ENCODE measurements at regions not wholly inside any gene's neighbourhood (a gene's known extent, or its start where the extent isn't known, plus 50 kb on each side); places are given as distances from the start of the nearest gene placed in this dataset.

DNA sequence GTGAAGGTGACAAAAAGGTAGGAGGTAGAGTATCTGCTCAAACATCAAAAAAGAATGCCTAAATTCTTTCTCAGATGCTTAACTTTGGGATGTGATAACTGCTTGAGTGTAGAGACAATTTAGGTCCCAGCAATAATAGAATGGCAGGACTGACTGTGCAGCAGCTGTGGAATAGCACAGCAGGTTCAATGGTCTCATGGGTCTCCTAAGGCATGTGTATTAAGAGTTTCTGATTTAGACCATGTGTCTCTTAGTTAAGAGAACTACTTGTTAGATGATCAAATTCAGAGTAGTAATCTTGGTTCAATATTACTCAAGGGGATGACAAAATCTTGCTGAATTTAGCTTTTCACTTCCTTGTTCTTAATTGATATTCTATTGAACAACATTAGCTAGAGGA lies 72.0 kb downstream of the ALX1 start:
- H3K4me3 ChIP-seq (ENCODE audit: low read depth, poor library complexity, severe bottlenecking), result no peak overlapping the region
- intact Hi-C loops (cut with DNase I; ENCODE audit: low total_unique reads), result no loop called here
- TF ChIP-seq POLR2A (IDR thresholded peaks at IDR 0.05), result no peak
- TF ChIP-seq, protein P1, sequence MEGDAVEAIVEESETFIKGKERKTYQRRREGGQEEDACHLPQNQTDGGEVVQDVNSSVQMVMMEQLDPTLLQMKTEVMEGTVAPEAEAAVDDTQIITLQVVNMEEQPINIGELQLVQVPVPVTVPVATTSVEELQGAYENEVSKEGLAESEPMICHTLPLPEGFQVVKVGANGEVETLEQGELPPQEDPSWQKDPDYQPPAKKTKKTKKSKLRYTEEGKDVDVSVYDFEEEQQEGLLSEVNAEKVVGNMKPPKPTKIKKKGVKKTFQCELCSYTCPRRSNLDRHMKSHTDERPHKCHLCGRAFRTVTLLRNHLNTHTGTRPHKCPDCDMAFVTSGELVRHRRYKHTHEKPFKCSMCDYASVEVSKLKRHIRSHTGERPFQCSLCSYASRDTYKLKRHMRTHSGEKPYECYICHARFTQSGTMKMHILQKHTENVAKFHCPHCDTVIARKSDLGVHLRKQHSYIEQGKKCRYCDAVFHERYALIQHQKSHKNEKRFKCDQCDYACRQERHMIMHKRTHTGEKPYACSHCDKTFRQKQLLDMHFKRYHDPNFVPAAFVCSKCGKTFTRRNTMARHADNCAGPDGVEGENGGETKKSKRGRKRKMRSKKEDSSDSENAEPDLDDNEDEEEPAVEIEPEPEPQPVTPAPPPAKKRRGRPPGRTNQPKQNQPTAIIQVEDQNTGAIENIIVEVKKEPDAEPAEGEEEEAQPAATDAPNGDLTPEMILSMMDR (IDR thresholded peaks at IDR 0.05), result no peak
- DNase-seq (ENCODE audit: low spot score in 2 of 2), result no peak

DNA sequence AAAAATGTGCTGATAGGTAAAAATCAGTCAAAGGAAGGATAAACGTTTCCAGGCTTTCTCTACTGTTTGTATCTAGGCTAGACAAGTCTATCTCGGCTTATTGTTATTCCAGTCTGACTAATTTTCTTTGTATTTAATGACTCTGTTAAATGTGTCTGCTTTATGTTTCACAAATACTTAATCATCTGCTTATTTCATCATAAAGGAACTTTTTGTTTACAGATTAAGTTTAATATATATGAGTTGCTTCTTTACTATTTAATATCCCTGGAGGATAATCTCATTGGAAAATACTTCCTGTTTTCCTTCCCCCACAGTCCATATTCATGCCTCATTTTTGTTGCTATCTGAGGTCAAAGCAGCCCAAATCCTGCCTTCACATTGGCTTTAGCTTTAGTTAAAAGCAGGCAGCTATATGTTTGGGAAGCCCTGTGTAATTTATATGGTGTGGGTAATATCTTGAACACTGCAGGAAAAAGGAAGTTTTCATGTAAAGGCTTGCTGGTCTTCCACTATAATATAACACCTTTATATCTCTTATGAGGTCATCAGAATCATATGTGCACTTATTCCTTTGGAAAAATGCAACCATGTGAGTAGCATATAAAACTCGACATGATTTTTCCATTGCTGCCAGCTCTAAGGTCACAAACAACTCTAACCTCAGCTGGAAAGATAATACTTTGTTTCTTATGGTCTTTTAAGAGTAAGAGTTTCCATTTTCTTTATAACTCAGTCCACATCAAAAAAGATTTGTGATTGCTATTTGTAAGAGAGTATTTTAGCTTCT lies 76.8 kb downstream of the ALX1 start:
- TF ChIP-seq, protein P1 (IDR thresholded peaks at IDR 0.05), result no peak
- no peak for TF ChIP-seq POLR2A (IDR thresholded peaks at IDR 0.05)
- 32 to 39% methylated on average over 3 of the region's 3 CpGs for WGBS, 2 donors
- no peak for DNase-seq (ENCODE audit: low spot score in 2 of 2)
- intact Hi-C loops (cut with DNase I; ENCODE audit: low total_unique reads), result no loop called here
- H3K4me3 ChIP-seq (ENCODE audit: low read depth, poor library complexity, severe bottlenecking), result no peak overlapping the region

DNA sequence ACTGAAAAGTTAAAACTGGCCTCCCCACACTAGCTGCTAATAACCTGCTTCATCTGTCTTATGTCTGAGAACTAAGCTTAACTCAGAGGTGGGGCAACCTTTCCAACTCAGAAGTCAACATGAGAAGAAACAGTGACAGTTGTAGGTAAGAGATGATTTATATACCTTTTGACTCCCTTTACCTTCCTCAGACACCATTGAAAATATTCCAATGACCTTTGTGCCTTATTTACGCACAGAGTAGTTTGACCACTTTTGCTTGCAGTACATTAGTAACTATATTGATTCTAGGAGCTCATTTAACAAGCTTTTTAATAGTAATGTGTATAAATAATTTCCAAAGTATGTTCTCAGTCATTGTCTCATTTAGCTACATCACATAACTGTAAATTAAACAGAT lies 77.6 kb downstream of the ALX1 start:
- no peak for TF ChIP-seq POLR2A (IDR thresholded peaks at IDR 0.05)
- TF ChIP-seq, protein P1 (IDR thresholded peaks at IDR 0.05), result no peak
- no peak overlapping the region for H3K4me3 ChIP-seq (ENCODE audit: low read depth, poor library complexity, severe bottlenecking)
- 84 to 94% methylated on average over 1 of the region's 1 CpG for WGBS, 2 donors
- no peak for DNase-seq (ENCODE audit: low spot score in 2 of 2)
- intact Hi-C loops (cut with DNase I; ENCODE audit: low total_unique reads), result no loop called here

DNA sequence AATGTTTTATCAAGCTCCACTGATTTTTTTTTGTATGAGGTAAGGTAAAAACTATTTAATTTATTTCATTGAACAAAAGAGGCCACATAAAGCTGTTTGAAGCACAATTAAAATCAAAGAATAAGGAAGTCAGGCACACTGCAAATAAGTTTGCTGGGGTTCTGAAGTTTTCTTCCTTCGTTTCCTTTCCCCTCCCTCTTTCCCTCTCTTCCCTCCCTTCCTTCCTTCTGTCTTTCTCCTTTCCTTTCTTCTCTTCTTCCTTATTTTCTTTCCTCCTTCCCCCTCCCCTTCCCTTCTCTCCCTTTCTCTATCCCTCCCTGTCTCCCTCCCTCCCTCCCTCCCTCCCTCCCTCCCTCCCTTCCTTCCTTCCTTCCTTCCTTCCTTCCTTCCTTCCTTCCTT lies 78.7 kb downstream of the ALX1 start:
- no peak for TF ChIP-seq POLR2A (IDR thresholded peaks at IDR 0.05)
- TF ChIP-seq, protein P1 (IDR thresholded peaks at IDR 0.05), result no peak
- no peak overlapping the region for H3K4me3 ChIP-seq (ENCODE audit: low read depth, poor library complexity, severe bottlenecking)
- no peak for DNase-seq (ENCODE audit: low spot score in 2 of 2)
- intact Hi-C loops (cut with DNase I; ENCODE audit: low total_unique reads), result no loop called here
- WGBS, 2 donors, result 23 to 24% methylated on average over 1 of the region's 1 CpG

DNA sequence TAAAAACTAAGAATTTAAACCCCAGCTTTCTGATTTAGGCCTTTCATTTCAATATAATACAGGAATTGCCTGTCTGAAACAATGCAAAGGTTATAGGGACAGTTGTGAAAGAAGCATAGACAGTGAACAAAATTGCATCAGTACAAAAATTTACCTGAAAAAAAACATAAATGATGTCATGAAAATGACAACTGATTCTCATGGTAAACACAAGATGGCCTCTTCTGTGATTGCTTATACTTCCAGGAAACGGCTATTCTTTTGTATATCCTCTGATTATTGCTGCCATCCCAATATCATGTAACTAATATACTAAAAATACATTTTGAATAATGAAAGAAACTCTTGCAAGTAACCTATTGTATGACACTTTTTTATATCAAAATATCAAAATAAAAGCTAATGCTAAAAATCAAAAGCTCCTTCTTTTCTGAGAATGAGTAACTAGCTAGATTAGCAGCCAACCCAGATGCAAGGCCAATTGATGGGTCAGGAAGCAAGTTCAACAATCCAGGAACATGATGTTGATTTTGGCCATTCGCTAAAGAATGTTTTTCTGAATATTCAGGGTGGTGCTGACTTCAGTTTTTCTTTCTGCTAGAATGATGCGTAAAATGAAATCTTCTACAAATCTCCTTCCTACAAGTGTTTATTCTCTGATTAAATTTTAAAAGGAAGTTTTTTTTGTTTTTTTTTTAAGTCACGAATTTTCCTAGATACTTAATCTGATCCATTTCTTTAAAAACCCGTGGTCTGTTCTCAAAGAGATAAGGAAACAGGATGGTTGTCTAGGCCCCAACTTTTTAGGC lies 83.6 kb downstream of the ALX1 start:
- H3K4me3 ChIP-seq (ENCODE audit: low read depth, poor library complexity, severe bottlenecking), result no peak overlapping the region
- WGBS, 2 donors, result 78% methylated on average over 5 of the region's 5 CpGs
- TF ChIP-seq POLR2A (IDR thresholded peaks at IDR 0.05), result no peak
- TF ChIP-seq, protein P1 (IDR thresholded peaks at IDR 0.05), result no peak
- intact Hi-C loops (cut with DNase I; ENCODE audit: low total_unique reads), result no loop called here
- no peak for DNase-seq (ENCODE audit: low spot score in 2 of 2)

Data from lower leg skin (tissue), 4 donors.